A673 (cell line): ENCODE measurements at regions not wholly inside any gene's neighbourhood (a gene's known extent, or its start where the extent isn't known, plus 50 kb on each side); places are given as distances from the start of the nearest gene placed in this dataset.
"Not testable (repeated sequence)": the region's sequence is repeated elsewhere in the genome, so short reads cannot be mapped to it uniquely, and the experiment has no call there.

ENCODE experiments used
- BruUV-seq: library from RNA; stranded (reverse); fragments of 400-500 nt; replicated peaks from 2 replicates; lab custom pipeline; 2021; lab: Mats Ljungman, UMichigan
- CTCF ChIA-PET: fragments of 300-600 bp; sonication (Branson Sonifier 250); formaldehyde crosslinking; loops from one replicate; lab custom pipeline; 2022; ENCODE audit warnings: antibody characterized with exemption; lab: Charles Lee
- POLR2A ChIA-PET: fragments of 300-600 bp; sonication (Branson Sonifier 250); formaldehyde crosslinking; loops from one replicate; lab custom pipeline; 2022; ENCODE audit warnings: antibody characterized with exemption; ENCODE audit not compliant: low non-redundant PET; lab: Charles Lee
- DNase-seq: peaks from one replicate; pipeline ENCODE4 v3.0.0-alpha.2; 2015; ENCODE audit warnings: low spot score
- H3K27ac ChIP-seq: fragments of 200-600 bp; sonication (generic); 2 replicates; pipeline ENCODE4 v1.5.1; 2016; ENCODE audit warnings: mixed run types, low read depth, mild to moderate bottlenecking, mixed read lengths, antibody characterized with exemption, low read length; ENCODE audit not compliant: poor library complexity, severe bottlenecking
- H3K27me3 ChIP-seq: fragments of 200-600 bp; sonication (generic); replicated peaks from 2 replicates; pipeline ENCODE4 v1.6.1; 2017; ENCODE audit warnings: mixed run types, low read depth, mild to moderate bottlenecking, mixed read lengths, antibody characterized with exemption, low read length; ENCODE audit not compliant: insufficient read depth, poor library complexity
- H3K36me3 ChIP-seq: fragments of 200-600 bp; sonication (generic); 2 replicates; pipeline ENCODE4 v1.6.1; 2016; ENCODE audit warnings: mixed run types, mild to moderate bottlenecking, mixed read lengths, antibody characterized with exemption, low read length; ENCODE audit not compliant: insufficient read depth, poor library complexity, severe bottlenecking
- H3K4me1 ChIP-seq: fragments of 200-600 bp; sonication (generic); 2 replicates; pipeline ENCODE4 v1.6.1; 2017; ENCODE audit warnings: mixed run types, mild to moderate bottlenecking, mixed read lengths, antibody characterized with exemption, low read length; ENCODE audit not compliant: insufficient read depth, poor library complexity, severe bottlenecking
- H3K4me3 ChIP-seq: fragments of 200-600 bp; sonication (generic); 2 replicates; pipeline ENCODE4 v1.5.1; 2016; ENCODE audit warnings: low read depth, mixed run types, mild to moderate bottlenecking, mixed read lengths, low read length; ENCODE audit not compliant: poor library complexity, severe bottlenecking
- H3K9me3 ChIP-seq: fragments of 200-600 bp; sonication (generic); 2 replicates; pipeline ENCODE4 v1.6.1; 2016; ENCODE audit warnings: mixed run types, low read depth, mild to moderate bottlenecking, mixed read lengths, antibody characterized with exemption, low read length; ENCODE audit not compliant: poor library complexity, severe bottlenecking
- EZH2 ChIP-seq: fragments of 200-600 bp; sonication (generic); IDR thresholded peaks from 2 replicates; pipeline ENCODE4 v1.6.1; 2017; ENCODE audit warnings: borderline replicate concordance, low read depth, mild to moderate bottlenecking, mixed read lengths, antibody characterized with exemption, low read length; ENCODE audit not compliant: poor library complexity, severe bottlenecking
- intact Hi-C: fragments of 100-400 bp; cut with micrococcal nuclease; formaldehyde crosslinking; loops from one replicate; pipeline ENCODE4 v1.10.0; 2022; ENCODE audit not compliant: unreplicated experiment
- TF ChIP-seq, protein P1 (sequence below): fragments of 300-800, 200-600 bp; sonication (generic); conservative IDR thresholded peaks from 2 replicates; pipeline ENCODE4 v1.5.1; 2017; ENCODE audit warnings: low read depth, mild to moderate bottlenecking, antibody characterized with exemption, low read length, moderate library complexity, mixed read lengths

DNA sequence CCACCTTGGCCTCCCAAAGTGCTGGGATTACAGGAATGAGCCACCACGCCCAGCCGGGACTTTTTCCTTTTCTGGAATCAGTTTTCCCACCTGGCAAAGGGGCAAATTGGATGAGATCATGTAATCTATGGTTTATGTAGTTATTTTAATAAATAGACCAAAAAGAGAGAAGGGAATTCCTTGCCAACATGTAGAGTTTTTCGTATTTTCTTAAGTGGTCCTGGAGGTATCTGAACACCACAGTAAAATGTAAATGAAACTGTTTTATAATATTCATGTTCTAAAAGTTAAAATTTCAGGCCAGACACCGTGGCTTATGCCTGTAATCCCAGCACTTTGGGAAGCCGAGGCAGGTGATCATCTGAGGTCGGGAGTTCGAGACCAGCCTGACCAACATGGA, 185.1 kb upstream of the ZNF217 start:
- POLR2A ChIA-PET = no interaction called here
- Histone ChIP-seq H3K36me3 (no peaks in the 10 kb centered on the region), H3K27me3 (no peaks in the 10 kb centered on the region), H3K4me3 (no peak overlapping the region), H3K27ac (no peak overlapping the region), H3K9me3 (no peaks in the 10 kb centered on the region), H3K4me1 (peaks cover 9% of the 10 kb centered on the region)
- no peak for TF ChIP-seq EZH2
- TF ChIP-seq, protein P1, sequence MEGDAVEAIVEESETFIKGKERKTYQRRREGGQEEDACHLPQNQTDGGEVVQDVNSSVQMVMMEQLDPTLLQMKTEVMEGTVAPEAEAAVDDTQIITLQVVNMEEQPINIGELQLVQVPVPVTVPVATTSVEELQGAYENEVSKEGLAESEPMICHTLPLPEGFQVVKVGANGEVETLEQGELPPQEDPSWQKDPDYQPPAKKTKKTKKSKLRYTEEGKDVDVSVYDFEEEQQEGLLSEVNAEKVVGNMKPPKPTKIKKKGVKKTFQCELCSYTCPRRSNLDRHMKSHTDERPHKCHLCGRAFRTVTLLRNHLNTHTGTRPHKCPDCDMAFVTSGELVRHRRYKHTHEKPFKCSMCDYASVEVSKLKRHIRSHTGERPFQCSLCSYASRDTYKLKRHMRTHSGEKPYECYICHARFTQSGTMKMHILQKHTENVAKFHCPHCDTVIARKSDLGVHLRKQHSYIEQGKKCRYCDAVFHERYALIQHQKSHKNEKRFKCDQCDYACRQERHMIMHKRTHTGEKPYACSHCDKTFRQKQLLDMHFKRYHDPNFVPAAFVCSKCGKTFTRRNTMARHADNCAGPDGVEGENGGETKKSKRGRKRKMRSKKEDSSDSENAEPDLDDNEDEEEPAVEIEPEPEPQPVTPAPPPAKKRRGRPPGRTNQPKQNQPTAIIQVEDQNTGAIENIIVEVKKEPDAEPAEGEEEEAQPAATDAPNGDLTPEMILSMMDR = no peak
- CTCF ChIA-PET = no interaction called here
- intact Hi-C loops = no loop called here
- BruUV-seq = no TSS peak
- DNase-seq = no peak

DNA sequence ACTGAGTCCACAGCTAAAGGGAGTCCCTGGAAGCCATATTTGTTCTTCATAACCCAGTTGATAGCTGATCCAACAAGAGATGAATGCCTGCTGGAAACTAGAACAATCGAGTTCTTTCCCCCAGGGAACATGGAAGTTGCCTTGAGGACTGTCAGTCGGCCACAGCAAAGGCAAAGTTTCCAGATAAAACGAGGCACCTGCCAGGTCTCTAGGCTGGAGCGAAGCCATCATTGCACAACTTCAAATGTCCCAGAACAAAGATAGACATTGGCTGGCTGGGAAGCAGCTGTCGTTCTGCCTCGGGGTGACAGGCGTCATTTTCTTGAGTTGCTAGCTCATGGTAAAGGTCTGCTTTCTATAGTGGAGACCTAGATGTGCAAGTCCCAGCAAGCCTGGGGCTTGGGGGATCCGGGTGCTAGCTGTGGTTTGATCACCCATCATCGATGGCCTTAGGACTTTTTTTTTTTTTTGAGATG, 184.4 kb upstream of the ZNF217 start:
- no peaks in the 10 kb centered on the region for H3K9me3 ChIP-seq
- H3K27ac ChIP-seq = no peak overlapping the region
- H3K4me3 ChIP-seq = no peak overlapping the region
- H3K36me3 ChIP-seq = no peaks in the 10 kb centered on the region
- no peak for TF ChIP-seq EZH2
- TF ChIP-seq, protein P1 = no peak
- ChIA-PET CTCF (no interaction called here), POLR2A (no interaction called here)
- no peaks in the 10 kb centered on the region for H3K27me3 ChIP-seq
- H3K4me1 ChIP-seq = peaks cover 15% of the 10 kb centered on the region
- BruUV-seq = no TSS peak
- DNase-seq = no peak
- intact Hi-C loops = no loop called here

DNA sequence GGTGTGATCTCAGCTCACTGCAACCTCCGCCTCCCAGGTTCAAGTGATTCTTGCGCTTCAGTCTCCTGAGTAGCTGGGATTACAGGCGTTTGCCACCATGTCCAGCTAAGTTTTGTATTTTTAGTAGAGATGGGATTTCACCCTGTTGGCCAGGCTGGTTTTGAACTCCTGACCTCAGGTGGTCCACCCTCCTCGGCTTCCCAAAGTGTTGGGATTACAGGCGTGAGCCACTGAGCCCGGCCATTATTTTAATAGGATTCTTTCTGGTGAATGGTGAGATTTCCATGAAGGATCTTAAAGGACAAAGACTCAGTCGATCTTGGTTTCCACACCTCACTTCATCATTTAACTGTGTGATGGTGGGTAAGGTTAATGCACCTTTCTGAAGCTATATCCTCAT, 183.8 kb upstream of the ZNF217 start:
- H3K9me3 ChIP-seq, BruUV-seq, DNase-seq, H3K27me3 ChIP-seq, H3K4me3 ChIP-seq, H3K36me3 ChIP-seq, H3K27ac ChIP-seq, intact Hi-C loops, CTCF ChIA-PET, POLR2A ChIA-PET: not testable (repeated sequence)
- H3K4me1 ChIP-seq = peaks cover 16% of the 10 kb centered on the region

DNA sequence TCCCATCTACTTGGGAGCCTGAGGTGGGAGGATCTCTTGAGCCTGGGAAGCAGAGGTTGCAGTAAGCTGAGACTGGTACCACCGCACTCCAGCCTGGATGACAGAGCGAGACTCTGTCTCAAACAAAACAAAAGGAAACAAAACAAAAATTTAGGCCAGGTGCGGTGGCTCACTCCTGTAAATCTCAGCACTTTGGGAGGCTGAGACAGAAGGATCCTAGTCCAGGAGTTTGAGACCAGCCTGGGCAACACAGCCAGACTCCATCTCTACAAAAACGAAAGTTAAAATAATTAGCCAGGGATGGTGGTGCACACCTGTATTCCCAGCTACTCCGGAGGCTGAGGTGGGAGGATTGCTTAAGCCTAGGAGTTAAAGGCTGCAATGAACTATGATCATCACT, 183.2 kb upstream of the ZNF217 start:
- H3K4me1 ChIP-seq = peaks cover 16% of the 10 kb centered on the region
- BruUV-seq = no TSS peak

More for the DNA sequence above, 183.2 kb upstream of the ZNF217 start:
- Histone ChIP-seq H3K9me3 (no peaks in the 10 kb centered on the region), H3K36me3 (no peaks in the 10 kb centered on the region), H3K27ac (no peak overlapping the region), H3K4me3 (no peak overlapping the region), H3K27me3 (no peaks in the 10 kb centered on the region)
- POLR2A ChIA-PET = no interaction called here
- TF ChIP-seq, protein P1 = no peak
- no peak for TF ChIP-seq EZH2
- intact Hi-C loops = no loop called here
- DNase-seq = no peak
- CTCF ChIA-PET = no interaction called here
